Nephron (organoid): ENCODE measurements at regions not wholly inside any gene's neighbourhood (a gene's known extent, or its start where the extent isn't known, plus 50 kb on each side); places are given as distances from the start of the nearest gene placed in this dataset.
"Not testable (repeated sequence)": the region's sequence is repeated elsewhere in the genome, so short reads cannot be mapped to it uniquely, and the experiment has no call there.

Source experiments
- H3K27ac Mint-ChIP-seq, 3 experiments: 2 replicates each; pipeline ENCODE4 v1.8.0; 2020; ENCODE audit warnings: mixed read lengths in 3 of 3, mild to moderate bottlenecking in 2 of 3, moderate library complexity in 1 of 3
- H3K27me3 Mint-ChIP-seq: 2 replicates; pipeline ENCODE4 v1.8.0; 2021; ENCODE audit warnings: low read depth, mild to moderate bottlenecking, moderate library complexity, mixed read lengths
- H3K36me3 Mint-ChIP-seq: 2 replicates; pipeline ENCODE4 v1.8.0; 2020; ENCODE audit warnings: low read depth, mixed read lengths
- H3K4me1 Mint-ChIP-seq: 2 replicates; pipeline ENCODE4 v1.8.0; 2020; ENCODE audit warnings: mixed read lengths
- H3K4me3 Mint-ChIP-seq, 3 experiments: 2 replicates each; pipeline ENCODE4 v1.8.0; 2020; ENCODE audit warnings: mild to moderate bottlenecking in 3 of 3, mixed read lengths in 3 of 3, moderate library complexity in 2 of 3
- H3K9me3 Mint-ChIP-seq: 2 replicates; pipeline ENCODE4 v1.8.0; 2020; ENCODE audit warnings: mixed read lengths
- CTCF ChIP-seq, 3 experiments: fragments of 200-600 bp; sonication (generic); IDR thresholded peaks; one replicate each; pipeline ENCODE4 v1.5.0; 2021; ENCODE audit warnings: antibody characterized with exemption in 3 of 3; ENCODE audit not compliant: unreplicated experiment in 3 of 3

- no peaks in the 10 kb centered on the region for H3K4me1 Mint-ChIP-seq
- no peaks in the 10 kb centered on the region for H3K27me3 Mint-ChIP-seq
- no peaks in the 10 kb centered on the region for H3K9me3 Mint-ChIP-seq
- no peak overlapping the region for H3K4me3 Mint-ChIP-seq
- TF ChIP-seq CTCF (IDR thresholded peaks at IDR 0.05; ENCODE audit: unreplicated experiment in 3 of 3) = no peak
- no peaks in the 10 kb centered on the region for H3K36me3 Mint-ChIP-seq
- peak overlapping the region in 1 of 3 experiments; percentile 21 for H3K27ac Mint-ChIP-seq
These were observed 604.9 kb upstream of the PTBP2 start for GRCh38 chr1:96116731-96117130.

DNA sequence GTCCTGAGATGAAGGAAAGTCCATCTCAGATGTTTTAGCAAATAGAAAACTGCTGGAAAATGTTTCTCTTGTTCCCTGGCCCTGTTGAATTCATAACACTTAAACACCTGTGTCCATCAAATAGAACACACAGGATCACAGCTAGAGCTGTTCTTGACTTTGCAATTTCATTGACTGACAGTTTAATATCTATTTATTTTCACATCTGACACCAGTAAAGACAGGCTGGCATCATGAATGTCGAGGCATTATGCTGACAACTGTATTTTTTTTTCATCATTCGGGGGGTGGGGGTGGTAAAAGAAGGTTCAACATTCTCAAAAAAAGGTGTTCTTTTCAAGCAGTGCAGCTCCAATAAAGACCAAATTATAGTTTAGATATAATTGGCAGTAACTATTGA is 591.2 kb upstream of the PTBP2 start:
- H3K27me3 Mint-ChIP-seq = no peaks in the 10 kb centered on the region
- no peaks in the 10 kb centered on the region for H3K36me3 Mint-ChIP-seq
- no peak overlapping the region for H3K4me3 Mint-ChIP-seq
- TF ChIP-seq CTCF (IDR thresholded peaks at IDR 0.05; ENCODE audit: unreplicated experiment in 3 of 3) = no peak
- peaks cover 9% of the 10 kb centered on the region for H3K4me1 Mint-ChIP-seq
- H3K9me3 Mint-ChIP-seq = no peaks in the 10 kb centered on the region
- no peak overlapping the region for H3K27ac Mint-ChIP-seq

GRCh38 chr1:96144636-96145035 is 576.9 kb upstream of the PTBP2 start:
- H3K4me1 Mint-ChIP-seq = no peaks in the 10 kb centered on the region
- no peaks in the 10 kb centered on the region for H3K27me3 Mint-ChIP-seq
- TF ChIP-seq CTCF (IDR thresholded peaks at IDR 0.05; ENCODE audit: unreplicated experiment in 3 of 3) = no peak
- H3K9me3 Mint-ChIP-seq = peaks cover 23% of the 10 kb centered on the region
- H3K36me3 Mint-ChIP-seq = no peaks in the 10 kb centered on the region
- H3K4me3 Mint-ChIP-seq = no peak overlapping the region
- H3K27ac Mint-ChIP-seq = no peak overlapping the region

GRCh38 chr1:96145492-96145891 is 576.1 kb upstream of the PTBP2 start:
- H3K27ac Mint-ChIP-seq = no peak overlapping the region
- H3K4me3 Mint-ChIP-seq = no peak overlapping the region
- no peaks in the 10 kb centered on the region for H3K36me3 Mint-ChIP-seq
- TF ChIP-seq CTCF (IDR thresholded peaks at IDR 0.05; ENCODE audit: unreplicated experiment in 3 of 3) = no peak
- H3K27me3 Mint-ChIP-seq = no peaks in the 10 kb centered on the region
- no peaks in the 10 kb centered on the region for H3K4me1 Mint-ChIP-seq
- H3K9me3 Mint-ChIP-seq = peaks cover 26% of the 10 kb centered on the region

GRCh38 chr1:96152957-96153356 is 568.6 kb upstream of the PTBP2 start:
- H3K27ac Mint-ChIP-seq = not testable (repeated sequence)

GRCh38 chr1:96157101-96157500 is 564.5 kb upstream of the PTBP2 start:
- H3K27ac Mint-ChIP-seq = no peak overlapping the region
- H3K27me3 Mint-ChIP-seq = no peaks in the 10 kb centered on the region
- H3K9me3 Mint-ChIP-seq = peaks cover 15% of the 10 kb centered on the region
- H3K36me3 Mint-ChIP-seq = no peaks in the 10 kb centered on the region
- no peaks in the 10 kb centered on the region for H3K4me1 Mint-ChIP-seq
- H3K4me3 Mint-ChIP-seq = no peak overlapping the region
- no peak for TF ChIP-seq CTCF (IDR thresholded peaks at IDR 0.05; ENCODE audit: unreplicated experiment in 3 of 3)

More at GRCh38 chr1:96152957-96153356, 568.6 kb upstream of the PTBP2 start:
- not testable (repeated sequence) for H3K4me1 Mint-ChIP-seq, H3K36me3 Mint-ChIP-seq, H3K4me3 Mint-ChIP-seq, H3K27me3 Mint-ChIP-seq
- peaks cover 20% of the 10 kb centered on the region for H3K9me3 Mint-ChIP-seq
